Activated CD4-positive, alpha-beta T cell treated with anti-CD3 and anti-CD28 coated beads for 36 hours (primary cell): ENCODE measurements at regions not wholly inside any gene's neighbourhood (a gene's known extent, or its start where the extent isn't known, plus 50 kb on each side); places are given as distances from the start of the nearest gene placed in this dataset.
"Not testable (repeated sequence)": the region's sequence is repeated elsewhere in the genome, so short reads cannot be mapped to it uniquely, and the experiment has no call there.

Source experiments
- ATAC-seq: fragments of 200-7000 bp; cut with Tn5 transposase; one replicate; pipeline ENCODE4 v1.10.0; 2021; ENCODE audit warnings: mild to moderate bottlenecking, moderate library complexity
- CTCF ChIA-PET: fragments of 350-600 bp; sonication (Branson Sonifier 250); formaldehyde crosslinking; loops from one replicate; lab custom pipeline; 2021; ENCODE audit warnings: antibody characterized with exemption; lab: Charles Lee
- POLR2A ChIA-PET: fragments of 350-600 bp; sonication (Branson Sonifier 250); formaldehyde crosslinking; loops from one replicate; lab custom pipeline; 2021; ENCODE audit warnings: antibody characterized with exemption, inconsistent platforms; lab: Charles Lee
- DNase-seq: peaks from one replicate; pipeline ENCODE4 v3.0.0-alpha.2; 2020
- H3K27ac Mint-ChIP-seq: one replicate; pipeline ENCODE4 v1.8.0; 2021; ENCODE audit warnings: mixed read lengths
- H3K27me3 Mint-ChIP-seq: one replicate; pipeline ENCODE4 v1.8.0; 2021; ENCODE audit warnings: mixed read lengths
- H3K36me3 Mint-ChIP-seq: one replicate; pipeline ENCODE4 v1.8.0; 2021; ENCODE audit warnings: low read depth, mixed read lengths
- H3K4me1 Mint-ChIP-seq: one replicate; pipeline ENCODE4 v1.8.0; 2021; ENCODE audit warnings: mixed read lengths
- H3K4me3 Mint-ChIP-seq: one replicate; pipeline ENCODE4 v1.8.0; 2021; ENCODE audit warnings: mild to moderate bottlenecking, moderate library complexity, mixed read lengths
- H3K9me3 Mint-ChIP-seq: one replicate; pipeline ENCODE4 v1.8.0; 2021; ENCODE audit warnings: low read depth, mixed read lengths
- intact Hi-C, 2 experiments: fragments of 100-400 bp; cut with DNase I in 1 of 2; cut with micrococcal nuclease in 1 of 2; formaldehyde crosslinking; loops; one replicate each; pipeline versions ENCODE4 v1.14.2 to v1.15.1; 2022 to 2024; cut with DNase I, micrococcal nuclease

DNA sequence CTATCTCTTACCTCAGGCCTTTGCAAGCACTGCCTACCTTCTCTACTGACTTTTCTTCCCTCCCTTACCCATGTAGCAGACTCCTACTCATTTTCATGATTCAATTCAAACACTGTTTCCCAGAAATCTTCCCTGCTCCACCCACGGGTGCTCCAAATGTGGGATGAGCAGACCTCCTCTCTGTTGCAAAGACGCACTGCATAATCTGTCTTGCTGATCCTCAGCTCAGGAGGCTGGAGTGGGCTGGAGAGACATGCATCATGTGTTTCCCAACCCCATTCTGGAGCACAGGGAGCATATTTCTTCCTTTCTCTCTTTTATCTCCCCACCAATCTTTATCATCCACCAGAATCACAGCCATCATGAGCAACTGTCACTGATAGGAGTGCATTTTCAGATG lies 459.9 kb upstream of the NFIA start:
- no peaks in the 10 kb centered on the region for H3K9me3 Mint-ChIP-seq
- peaks cover 18% of the 10 kb centered on the region for H3K27me3 Mint-ChIP-seq
- CTCF ChIA-PET = no interaction called here
- ATAC-seq (no peak), DNase-seq (no peak)
- intact Hi-C loops = no loop called here
- no peaks in the 10 kb centered on the region for H3K4me1 Mint-ChIP-seq
- H3K4me3 Mint-ChIP-seq = no peak overlapping the region
- H3K36me3 Mint-ChIP-seq = no peaks in the 10 kb centered on the region
- no peak overlapping the region for H3K27ac Mint-ChIP-seq
- POLR2A ChIA-PET = no interaction called here

DNA sequence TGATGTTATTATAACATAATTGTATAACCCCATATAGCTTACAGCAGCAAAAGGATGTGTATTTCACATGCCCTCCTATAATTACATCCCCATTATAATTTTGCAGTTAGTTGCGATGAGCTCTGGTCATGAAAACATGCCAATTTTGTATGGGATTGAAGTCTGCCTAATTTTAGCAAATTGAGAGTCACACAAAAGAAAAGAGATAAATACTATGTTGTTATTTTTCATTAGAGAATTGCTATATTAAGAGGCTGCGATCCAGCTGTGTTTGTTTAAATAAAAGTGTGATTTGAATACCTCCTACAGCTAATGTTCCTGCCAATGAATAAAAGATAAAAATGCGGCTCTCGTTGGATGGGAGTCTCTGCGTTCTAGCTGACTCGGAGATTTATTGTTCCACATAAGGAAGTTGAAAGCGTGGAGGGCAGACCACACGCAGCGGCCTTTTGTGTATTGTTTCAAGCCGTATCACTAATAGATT lies 461.0 kb upstream of the NFIA start:
- H3K4me3 Mint-ChIP-seq = no peak overlapping the region
- peaks cover 21% of the 10 kb centered on the region for H3K27me3 Mint-ChIP-seq
- intact Hi-C loops = no loop called here
- no peaks in the 10 kb centered on the region for H3K36me3 Mint-ChIP-seq
- CTCF ChIA-PET = interaction anchor here (0.9 to 1.1 kb wide), 2 partner anchors 9 to 644 kb away, joined by 3 to 4 read pairs; no protein-coding TSS in a partner anchor
- H3K4me1 Mint-ChIP-seq = no peaks in the 10 kb centered on the region
- ATAC-seq (no peak), DNase-seq (no peak)
- POLR2A ChIA-PET = no interaction called here
- no peaks in the 10 kb centered on the region for H3K9me3 Mint-ChIP-seq
- H3K27ac Mint-ChIP-seq = no peak overlapping the region

DNA sequence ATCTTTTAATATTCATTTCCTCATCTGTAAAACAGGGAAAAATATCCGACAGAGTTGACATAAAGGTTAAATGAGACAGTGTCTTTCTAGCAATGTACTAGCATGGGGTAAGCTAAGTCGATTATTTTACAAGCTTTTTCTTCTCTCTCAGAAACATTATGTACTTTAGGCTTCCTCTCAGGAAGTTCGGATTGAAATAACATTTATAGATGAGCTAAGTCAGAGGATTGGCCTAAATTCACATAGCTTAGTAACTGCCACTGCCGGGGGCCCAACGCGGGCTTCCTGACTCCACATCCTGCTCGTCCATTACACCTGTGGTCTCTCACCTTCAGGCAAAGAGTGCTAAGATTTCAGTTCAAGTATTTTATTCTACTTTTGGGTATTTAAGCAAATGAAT lies 462.3 kb upstream of the NFIA start:
- ATAC-seq (no peak), DNase-seq (no peak)
- Mint-ChIP-seq H3K4me1 (no peaks in the 10 kb centered on the region), H3K9me3 (no peaks in the 10 kb centered on the region), H3K27me3 (peaks cover 21% of the 10 kb centered on the region), H3K4me3 (no peak overlapping the region), H3K27ac (no peak overlapping the region), H3K36me3 (no peaks in the 10 kb centered on the region)
- intact Hi-C loops = no loop called here
- ChIA-PET POLR2A (no interaction called here), CTCF (no interaction called here)

DNA sequence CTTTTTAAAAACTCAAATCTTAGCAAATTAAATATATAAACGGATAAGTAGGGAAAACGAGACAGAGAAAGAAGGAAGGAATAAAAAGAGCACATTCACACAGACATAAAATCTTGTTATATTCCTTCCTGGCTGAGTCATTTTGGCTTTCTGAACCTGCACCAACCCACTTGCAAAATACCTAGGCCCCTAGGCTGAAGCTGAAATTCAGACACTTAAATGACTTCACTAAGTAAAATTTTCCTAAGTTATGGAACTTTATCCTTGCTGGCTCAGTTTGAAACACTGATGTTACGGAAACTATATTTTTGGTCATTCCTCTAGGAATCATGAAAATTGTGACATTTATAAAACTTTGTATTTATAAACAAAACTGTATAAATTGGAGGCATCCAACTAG lies 462.8 kb upstream of the NFIA start:
- no peaks in the 10 kb centered on the region for H3K36me3 Mint-ChIP-seq
- H3K4me3 Mint-ChIP-seq = no peak overlapping the region
- POLR2A ChIA-PET = no interaction called here
- CTCF ChIA-PET = no interaction called here
- H3K9me3 Mint-ChIP-seq = peaks cover 3% of the 10 kb centered on the region
- no peak overlapping the region for H3K27ac Mint-ChIP-seq
- intact Hi-C loops = no loop called here
- H3K4me1 Mint-ChIP-seq = no peaks in the 10 kb centered on the region
- no peak for ATAC-seq
- peaks cover 21% of the 10 kb centered on the region for H3K27me3 Mint-ChIP-seq
- DNase-seq = no peak

DNA sequence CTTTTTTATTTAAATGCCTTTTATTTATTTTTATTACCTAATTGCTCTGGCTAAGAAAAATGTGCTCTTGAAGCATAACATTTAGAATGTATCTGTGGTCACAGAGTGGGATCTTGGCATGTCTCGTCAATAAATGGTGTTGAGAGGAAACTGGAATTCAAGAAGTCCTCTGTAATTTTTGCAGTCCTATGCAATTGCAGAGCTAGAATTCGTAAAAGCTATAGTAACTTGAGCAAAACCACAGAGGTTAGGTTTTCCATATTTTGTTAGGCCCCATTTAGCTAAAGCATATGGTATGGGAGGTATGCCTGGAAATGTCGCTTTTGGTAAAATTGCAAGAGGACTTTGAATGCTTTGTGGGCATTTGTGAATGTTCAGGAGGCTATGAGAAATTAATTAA lies 466.7 kb upstream of the NFIA start:
- no peaks in the 10 kb centered on the region for H3K4me1 Mint-ChIP-seq
- peaks cover 3% of the 10 kb centered on the region for H3K9me3 Mint-ChIP-seq
- no peak for ATAC-seq
- H3K27me3 Mint-ChIP-seq = peaks cover 7% of the 10 kb centered on the region
- H3K4me3 Mint-ChIP-seq = no peak overlapping the region
- ChIA-PET CTCF (no interaction called here), POLR2A (no interaction called here)
- no peaks in the 10 kb centered on the region for H3K36me3 Mint-ChIP-seq
- intact Hi-C loops = no loop called here
- no peak for DNase-seq
- H3K27ac Mint-ChIP-seq = no peak overlapping the region

DNA sequence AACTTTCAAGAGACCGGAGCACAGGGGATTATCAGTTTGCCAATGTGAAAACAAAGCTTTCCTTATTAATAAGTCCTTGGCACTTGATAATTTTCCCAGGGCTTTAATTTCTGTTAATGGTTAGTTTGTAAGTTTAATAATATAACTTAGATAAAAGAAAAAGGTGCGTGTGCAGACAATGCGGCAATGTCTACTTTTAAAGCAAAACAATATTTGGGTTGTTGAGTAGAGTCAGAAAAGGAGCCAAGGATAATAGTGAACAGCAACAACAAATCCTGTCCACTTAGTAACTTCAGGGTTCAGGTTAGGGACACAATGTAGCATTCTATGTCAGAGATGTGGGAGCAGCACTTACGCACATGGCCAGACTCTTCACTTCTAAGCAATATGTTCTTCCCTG lies 469.6 kb upstream of the NFIA start:
- no peaks in the 10 kb centered on the region for H3K36me3 Mint-ChIP-seq
- ATAC-seq (no peak), DNase-seq (no peak)
- H3K4me3 Mint-ChIP-seq = no peak overlapping the region
- CTCF ChIA-PET = interaction anchor here (1.1 kb wide), 1 partner anchor 9 kb away, joined by 4 read pairs; no protein-coding TSS in a partner anchor
- H3K27ac Mint-ChIP-seq = no peak overlapping the region
- H3K4me1 Mint-ChIP-seq = no peaks in the 10 kb centered on the region
- peaks cover 3% of the 10 kb centered on the region for H3K27me3 Mint-ChIP-seq
- peaks cover 3% of the 10 kb centered on the region for H3K9me3 Mint-ChIP-seq
- POLR2A ChIA-PET = no interaction called here
- intact Hi-C loops = no loop called here

DNA sequence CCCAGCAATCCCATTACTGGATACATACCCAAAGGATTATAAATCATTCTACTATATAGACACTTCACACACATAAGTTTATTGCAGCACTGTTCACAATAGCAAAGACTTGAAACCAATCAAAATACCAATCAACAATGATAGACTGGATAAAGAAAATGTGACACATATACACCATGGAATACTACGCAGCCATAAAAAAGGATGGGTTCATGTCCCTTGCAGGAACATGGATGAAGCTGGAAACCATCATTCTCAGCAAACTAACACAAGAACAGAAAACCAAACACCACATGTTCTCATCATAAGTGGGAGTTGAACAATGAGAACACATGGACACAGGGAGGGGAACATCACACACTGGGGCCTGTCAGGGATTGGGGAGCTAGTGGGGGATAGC lies 475.4 kb upstream of the NFIA start:
- H3K4me1 Mint-ChIP-seq, H3K9me3 Mint-ChIP-seq, H3K27me3 Mint-ChIP-seq, POLR2A ChIA-PET, intact Hi-C loops, H3K4me3 Mint-ChIP-seq, CTCF ChIA-PET, DNase-seq, ATAC-seq, H3K27ac Mint-ChIP-seq, H3K36me3 Mint-ChIP-seq: not testable (repeated sequence)

DNA sequence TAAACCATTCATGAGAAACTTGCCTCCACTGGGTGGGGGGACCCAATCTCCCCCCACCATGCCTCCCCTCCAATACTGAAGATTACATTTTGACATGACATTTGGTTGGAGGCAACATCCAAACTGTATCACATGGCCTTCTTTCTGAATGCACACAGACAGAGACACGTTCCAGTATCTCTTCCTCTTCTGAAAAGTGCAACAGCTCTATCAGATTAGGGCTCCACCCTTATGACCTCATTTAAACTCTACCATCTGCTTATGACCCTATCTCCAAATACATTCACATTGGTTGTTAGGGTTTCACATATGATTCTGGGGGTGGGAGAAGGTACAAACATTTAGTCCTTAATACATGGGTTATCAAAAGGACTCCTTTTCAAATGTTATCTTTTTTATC lies 481.8 kb upstream of the NFIA start:
- no peaks in the 10 kb centered on the region for H3K4me1 Mint-ChIP-seq
- no peaks in the 10 kb centered on the region for H3K36me3 Mint-ChIP-seq
- POLR2A ChIA-PET = interaction anchor here (0.7 kb wide), 1 partner anchor 16 kb away, joined by 3 read pairs; no protein-coding TSS in a partner anchor
- H3K4me3 Mint-ChIP-seq = no peak overlapping the region
- CTCF ChIA-PET = no interaction called here
- no peak for DNase-seq
- H3K27me3 Mint-ChIP-seq = peaks cover 2% of the 10 kb centered on the region
- ATAC-seq = no peak
- H3K27ac Mint-ChIP-seq = no peak overlapping the region
- intact Hi-C loops = no loop called here
- peaks cover 6% of the 10 kb centered on the region for H3K9me3 Mint-ChIP-seq

DNA sequence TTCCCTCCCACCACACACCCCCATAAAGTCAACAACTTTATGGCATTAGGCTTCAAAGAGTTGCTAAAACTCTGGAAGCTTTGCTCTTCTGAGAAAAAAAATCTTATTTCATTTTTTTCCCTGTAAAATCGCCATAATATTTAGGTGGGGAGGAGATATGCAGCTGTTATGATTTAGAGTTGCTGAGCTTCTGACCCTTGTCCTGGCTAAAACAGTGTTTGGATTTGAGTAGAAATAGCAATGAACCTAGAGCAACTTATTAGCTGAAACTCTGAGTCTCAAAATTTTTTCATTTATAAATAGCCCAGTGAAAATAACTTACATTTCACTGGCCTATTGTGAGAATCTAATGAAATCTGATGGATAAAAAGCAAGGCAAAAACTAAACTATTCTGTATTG lies 482.8 kb upstream of the NFIA start:
- H3K27ac Mint-ChIP-seq = no peak overlapping the region
- peaks cover 2% of the 10 kb centered on the region for H3K27me3 Mint-ChIP-seq
- no peak overlapping the region for H3K4me3 Mint-ChIP-seq
- H3K4me1 Mint-ChIP-seq = no peaks in the 10 kb centered on the region
- DNase-seq (no peak), ATAC-seq (no peak)
- H3K36me3 Mint-ChIP-seq = no peaks in the 10 kb centered on the region
- CTCF ChIA-PET = no interaction called here
- POLR2A ChIA-PET = no interaction called here
- intact Hi-C loops = no loop called here
- peaks cover 8% of the 10 kb centered on the region for H3K9me3 Mint-ChIP-seq

DNA sequence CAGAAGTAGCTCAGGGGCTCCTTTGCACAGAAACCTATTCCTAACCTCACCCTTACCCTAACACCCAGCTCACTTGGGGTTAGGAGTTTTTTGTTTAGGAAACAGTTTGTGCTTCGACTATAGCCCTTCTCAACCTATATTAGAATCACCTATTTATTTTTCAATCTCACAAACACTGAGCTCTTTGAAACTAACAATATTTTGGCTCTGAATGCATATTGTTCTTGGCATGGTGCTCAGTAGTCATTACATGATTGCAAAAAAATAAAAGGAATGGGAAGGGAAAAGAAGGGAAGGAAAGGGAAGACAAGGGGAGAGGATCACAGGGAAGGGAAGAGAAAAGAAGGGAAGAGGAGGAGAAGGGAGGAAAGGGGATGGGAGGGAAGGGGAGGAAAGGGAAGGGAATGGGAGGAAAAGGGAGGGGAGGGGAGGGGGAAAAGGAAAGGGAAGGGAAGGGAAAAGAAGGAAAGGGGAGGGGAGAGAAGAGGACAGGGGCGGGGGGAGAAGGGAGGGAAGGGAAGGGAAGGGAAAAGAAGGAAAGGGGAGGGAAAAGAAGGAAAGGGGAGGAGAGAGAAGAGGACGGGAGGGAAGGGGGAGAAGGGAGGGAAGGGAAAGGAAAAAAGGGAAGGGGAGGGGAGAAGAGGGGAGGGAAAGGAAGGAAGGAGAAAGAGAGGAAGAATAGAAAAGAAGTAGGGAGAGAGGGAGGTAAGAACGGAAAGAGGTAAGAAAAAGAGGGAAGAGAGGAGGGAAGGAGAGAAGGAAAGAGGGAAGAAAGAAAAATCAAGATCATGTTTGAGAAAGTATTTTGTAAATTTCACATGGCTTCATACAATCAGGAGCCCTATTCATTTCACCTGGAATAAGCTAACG lies 484.1 kb upstream of the NFIA start:
- H3K9me3 Mint-ChIP-seq = peaks cover 8% of the 10 kb centered on the region
- ChIA-PET CTCF (no interaction called here), POLR2A (no interaction called here)
- no peak overlapping the region for H3K4me3 Mint-ChIP-seq
- intact Hi-C loops = no loop called here
- H3K27ac Mint-ChIP-seq = no peak overlapping the region
- H3K36me3 Mint-ChIP-seq = no peaks in the 10 kb centered on the region
- no peaks in the 10 kb centered on the region for H3K4me1 Mint-ChIP-seq
- DNase-seq = no peak
- no peak for ATAC-seq
- H3K27me3 Mint-ChIP-seq = peaks cover 2% of the 10 kb centered on the region

DNA sequence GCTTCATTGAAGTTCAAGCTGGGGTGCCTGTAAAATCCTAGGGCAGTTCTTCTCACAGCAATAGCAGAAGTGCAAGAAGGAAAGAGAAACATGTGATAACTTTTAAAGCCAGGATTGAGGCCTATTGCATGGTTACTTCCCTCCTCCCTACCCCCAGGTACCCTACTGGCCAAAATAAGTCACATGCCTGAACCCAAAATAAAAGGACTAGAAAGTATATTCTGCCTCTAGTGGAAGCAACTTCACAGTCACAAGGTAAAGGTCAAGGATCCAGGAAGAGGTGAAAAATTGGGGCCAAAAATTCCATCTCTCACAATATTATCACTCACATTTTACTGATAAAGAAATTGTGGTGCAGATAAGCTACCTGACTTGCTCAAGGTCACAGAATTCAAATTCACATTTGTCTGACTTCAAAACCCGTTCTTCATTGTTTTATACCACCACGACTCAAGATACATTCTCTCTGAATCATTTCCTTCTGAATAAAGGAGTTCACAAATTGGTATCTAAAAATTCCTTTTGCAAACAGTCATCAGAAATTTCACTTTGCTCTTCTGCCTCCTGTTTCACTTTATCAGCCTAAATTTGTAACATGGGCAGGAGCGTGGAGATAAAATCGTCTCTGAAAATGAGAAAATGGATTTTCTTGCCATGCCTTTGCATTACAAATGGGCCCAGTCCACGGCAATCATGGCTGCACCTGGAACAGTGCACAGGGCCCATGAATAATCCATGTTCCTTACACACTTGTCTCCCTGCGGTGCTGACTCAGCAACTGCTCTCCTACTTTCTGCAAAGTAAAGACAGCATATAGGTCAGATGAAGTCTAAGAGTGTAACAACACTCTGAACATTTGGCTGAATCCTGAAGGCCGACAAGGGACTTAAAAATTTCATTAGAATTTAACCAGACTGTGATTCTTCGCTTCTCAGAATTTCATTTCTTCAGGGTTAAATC lies 485.3 kb upstream of the NFIA start:
- intact Hi-C loops = no loop called here
- H3K4me1 Mint-ChIP-seq = no peaks in the 10 kb centered on the region
- CTCF ChIA-PET = no interaction called here
- ATAC-seq = no peak
- H3K36me3 Mint-ChIP-seq = no peaks in the 10 kb centered on the region
- H3K4me3 Mint-ChIP-seq = no peak overlapping the region
- no peak overlapping the region for H3K27ac Mint-ChIP-seq
- no peak for DNase-seq
- H3K9me3 Mint-ChIP-seq = peaks cover 8% of the 10 kb centered on the region
- POLR2A ChIA-PET = no interaction called here
- H3K27me3 Mint-ChIP-seq = peaks cover 2% of the 10 kb centered on the region
